GM19035 (cell line): ENCODE measurements at regions not wholly inside any gene's neighbourhood (a gene's known extent, or its start where the extent isn't known, plus 50 kb on each side); places are given as distances from the start of the nearest gene placed in this dataset.

Experiments
- ATAC-seq: cut with Tn5 transposase; IDR thresholded peaks from one replicate; pipeline ENCODE4 v1.9.1; 2021; ENCODE audit not compliant: unreplicated experiment

DNA sequence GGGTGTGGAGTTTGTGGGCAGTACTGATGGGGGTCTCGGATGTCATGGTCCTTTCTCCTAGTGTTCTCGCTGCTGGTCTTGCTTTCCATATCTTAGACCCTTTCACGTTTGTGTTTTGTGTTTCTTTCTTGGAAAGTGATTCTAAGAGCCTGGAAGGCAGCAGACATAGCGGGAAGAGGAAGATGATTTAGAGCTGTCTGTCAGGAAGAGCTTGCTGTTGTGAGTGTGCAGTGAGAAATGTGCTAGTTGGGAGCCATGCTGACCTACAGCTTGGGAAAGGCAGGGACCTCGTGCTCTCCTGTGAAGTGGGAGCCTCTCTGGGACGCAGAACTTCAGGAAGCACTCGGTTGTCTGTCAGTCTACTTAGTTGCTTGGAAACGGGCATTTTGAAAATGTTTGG lies 122.2 kb downstream of the ZNF518B start:
- no peak for ATAC-seq

DNA sequence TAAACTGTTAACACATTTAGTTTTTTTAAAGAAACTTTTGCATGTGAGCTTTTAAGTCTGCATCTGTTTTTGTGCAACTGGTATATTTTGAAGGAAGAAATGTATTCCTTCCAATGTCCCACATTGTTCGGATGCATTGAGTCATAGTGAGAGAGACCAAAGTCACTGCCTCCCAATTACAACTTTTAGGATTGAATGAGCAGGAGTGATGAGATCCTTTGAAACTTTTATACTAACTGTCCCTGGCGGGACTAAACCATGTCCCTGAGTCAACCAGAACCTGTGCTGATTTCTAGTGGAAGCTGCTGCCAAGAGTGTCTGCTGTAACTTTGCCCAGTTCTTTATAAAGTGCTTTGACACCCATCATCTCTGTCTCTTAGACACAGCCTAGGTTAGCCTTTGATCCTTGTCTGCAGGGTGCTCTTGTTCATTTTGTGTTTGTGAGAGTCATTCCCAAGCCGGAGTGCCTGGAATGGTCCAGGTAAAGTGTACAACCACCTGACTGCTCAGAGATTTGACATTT lies 122.7 kb downstream of the ZNF518B start:
- no peak for ATAC-seq

DNA sequence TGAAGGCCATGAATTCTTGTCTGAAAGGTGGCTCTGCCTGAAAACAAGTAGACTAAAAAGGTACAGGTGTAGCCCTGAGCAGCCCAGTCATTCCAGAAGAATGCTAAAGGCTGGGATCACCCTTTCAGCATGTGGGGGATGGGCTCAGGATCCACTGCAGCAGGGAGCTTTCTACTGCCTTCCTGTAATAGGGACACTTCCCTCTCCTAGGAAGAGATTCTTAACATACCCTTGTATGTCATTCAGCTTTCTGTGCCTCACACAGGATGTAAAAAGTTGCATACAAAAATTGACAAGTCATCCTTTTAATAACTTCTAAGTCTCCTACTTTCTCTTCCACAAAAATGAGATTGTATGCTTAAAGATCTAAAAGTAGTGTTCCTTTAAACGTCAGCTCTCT lies 123.3 kb downstream of the ZNF518B start:
- no peak for ATAC-seq

DNA sequence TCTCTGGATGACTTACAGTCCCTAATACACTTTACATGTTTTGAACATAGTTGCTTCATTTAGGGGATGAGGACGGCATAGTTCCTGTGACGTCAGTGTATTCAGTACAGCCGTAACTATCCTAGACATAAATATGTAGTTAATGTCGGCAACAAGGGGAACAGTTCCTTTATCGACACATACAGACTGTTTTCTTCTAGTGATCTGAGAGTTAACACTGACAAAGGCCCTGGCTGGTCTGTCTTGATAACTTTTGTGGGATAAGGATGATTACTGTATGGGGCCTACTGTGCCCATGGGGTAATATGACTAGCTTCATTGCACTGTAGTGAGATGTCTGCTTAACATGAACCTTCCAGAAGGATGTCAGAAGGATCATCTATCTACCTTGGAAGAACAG lies 131.2 kb downstream of the ZNF518B start:
- ATAC-seq: no peak

DNA sequence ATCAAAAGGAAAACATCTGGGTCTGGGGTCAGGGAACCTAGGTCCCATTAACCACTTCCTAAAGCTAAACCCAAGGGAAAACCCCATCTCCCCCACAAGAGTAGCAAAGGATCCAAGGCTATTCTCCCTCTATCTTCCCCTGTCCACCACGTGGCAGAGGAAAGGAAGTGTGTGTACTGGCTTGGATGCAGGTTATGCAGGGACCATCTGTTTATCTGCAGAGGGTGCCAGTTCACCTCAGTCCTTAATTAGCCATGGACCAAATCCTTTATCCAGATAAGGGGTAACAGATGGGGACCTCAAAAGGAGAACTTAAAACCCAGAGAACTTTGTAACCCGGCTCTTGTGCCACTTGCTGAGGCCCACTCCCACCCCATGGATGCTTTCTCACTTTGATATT lies 135.3 kb downstream of the ZNF518B start:
- ATAC-seq: no peak

DNA sequence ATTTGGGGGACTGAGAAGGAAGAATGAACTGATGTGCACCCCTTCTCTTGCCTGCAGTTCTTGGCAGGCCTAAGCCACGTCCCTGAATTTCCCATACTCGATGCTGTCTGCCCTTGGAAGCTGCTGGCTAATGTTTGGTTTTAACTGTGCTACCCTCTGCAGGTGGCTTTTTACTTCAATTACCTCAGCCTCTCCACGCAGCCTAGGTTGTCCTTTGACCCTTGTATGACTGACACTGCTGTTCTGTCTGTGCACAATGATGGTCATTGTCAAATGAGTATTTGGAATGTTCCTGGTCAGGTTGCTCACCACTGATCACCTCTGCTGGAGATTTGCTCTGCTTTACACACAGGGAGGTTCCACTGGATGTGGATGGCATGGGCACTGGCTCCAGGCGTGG lies 137.1 kb downstream of the ZNF518B start:
- no peak for ATAC-seq

DNA sequence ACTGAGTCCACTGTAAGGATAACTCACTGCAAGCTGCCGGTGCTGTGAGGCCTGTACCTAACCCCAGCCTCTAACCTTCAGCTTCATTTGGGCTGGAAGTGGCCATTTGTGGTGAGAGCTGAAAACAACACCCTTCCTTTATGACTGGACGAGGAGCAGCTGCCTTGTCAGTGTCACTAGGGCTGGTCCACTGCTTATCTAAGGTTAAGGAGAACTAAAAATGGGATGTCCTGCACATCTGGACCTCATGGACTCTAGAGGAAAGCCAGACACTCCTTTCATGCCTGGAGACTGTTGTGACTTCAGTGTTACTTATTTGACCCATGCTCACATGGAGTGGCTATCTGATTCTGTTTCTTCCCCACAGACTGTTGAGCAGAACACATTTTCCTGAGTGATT lies 139.9 kb downstream of the ZNF518B start:
- ATAC-seq: no peak

DNA sequence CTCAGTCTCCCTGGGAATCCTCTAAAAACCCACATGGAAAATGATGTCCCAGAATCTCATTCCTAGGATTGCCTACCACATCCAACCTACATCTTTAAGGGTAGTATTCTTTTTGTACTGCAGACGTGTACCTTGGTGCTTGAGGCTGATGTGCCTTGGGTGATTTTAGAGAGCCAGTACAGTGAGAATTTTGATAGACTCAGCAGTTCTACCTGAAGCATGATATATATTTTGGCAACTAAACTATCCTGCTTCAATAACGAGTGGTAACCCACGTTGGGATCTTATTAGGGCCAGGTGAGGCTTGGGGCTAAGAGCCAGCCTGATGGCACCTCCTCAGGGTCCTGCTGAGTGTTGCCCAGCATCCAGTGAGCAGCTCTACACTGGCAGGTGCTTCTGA lies 140.4 kb downstream of the ZNF518B start:
- ATAC-seq: no peak

DNA sequence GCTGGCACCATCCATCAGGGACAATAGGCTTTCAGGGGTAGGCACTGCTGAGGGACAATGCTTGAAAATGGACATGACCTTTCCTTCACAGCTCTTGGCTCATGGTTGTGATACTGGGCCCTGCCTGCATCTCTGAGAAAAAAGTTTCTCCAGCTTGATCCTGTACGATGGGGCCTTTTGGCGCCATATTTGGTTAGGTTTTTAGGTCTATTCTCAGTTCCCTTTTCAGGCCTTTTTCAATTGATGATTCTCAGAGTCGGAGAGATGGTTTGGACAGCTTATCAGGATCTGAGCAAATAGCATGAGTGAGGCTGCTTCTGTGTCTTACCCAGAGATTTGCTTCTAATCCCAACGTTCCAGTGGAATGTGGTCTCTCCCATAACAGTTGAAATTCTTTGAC lies 141.6 kb downstream of the ZNF518B start:
- no peak for ATAC-seq

DNA sequence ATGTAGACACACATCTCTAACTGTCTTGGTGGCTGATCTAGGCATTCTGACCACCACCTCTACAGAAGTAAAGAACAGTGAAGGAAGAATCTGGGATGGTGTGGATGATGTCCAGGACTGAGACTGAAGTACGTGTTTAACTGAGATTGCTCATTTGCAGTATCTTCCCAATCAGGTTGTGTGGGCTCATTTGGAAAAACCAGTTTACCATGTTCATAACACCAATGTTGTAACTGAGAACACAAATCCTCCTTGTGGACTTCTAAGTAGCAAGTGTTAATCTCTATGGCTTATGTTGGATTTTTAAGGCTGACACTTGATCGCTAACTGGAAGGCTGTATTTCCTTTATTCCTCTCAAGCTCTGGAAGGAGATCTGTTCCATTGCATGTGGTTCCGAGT lies 144.7 kb downstream of the ZNF518B start:
- no peak for ATAC-seq

DNA sequence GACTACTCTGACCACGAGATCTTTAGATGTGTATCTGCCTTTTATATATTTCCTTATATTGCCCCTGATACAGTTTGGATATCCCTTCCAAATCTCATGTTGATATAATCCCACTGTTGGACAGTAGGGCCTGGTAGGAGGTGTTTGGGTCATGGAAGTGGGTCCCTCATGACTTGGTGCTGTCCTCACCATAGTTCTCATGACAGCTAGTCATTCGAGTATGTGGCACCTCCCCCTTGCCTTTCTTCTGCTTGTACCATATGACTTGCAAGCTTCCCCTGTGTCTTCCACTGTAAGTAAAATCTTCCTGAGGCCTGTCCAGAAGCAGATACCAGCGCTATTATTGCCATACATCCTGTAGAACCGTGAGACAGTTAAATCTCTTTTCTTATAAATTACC lies 145.3 kb downstream of the ZNF518B start:
- no peak for ATAC-seq

DNA sequence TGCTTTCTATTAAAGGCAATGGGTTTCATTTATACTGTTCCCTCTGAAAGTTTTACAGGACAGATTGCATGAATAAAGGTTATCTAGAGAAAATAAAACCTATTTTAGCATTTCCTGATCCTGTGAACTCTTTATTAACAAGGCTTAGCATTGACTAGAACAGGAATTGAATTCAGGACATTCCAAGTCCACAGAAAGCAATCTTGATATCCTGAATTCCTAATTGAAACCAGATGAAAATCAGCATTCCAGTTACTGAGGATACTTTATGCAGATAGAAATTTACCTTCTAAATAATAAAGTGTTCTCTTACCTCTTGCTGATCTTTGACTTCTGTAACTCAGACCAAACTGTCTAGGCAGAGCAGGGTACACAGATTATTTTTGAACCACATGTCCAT lies 151.4 kb downstream of the ZNF518B start:
- no peak for ATAC-seq

DNA sequence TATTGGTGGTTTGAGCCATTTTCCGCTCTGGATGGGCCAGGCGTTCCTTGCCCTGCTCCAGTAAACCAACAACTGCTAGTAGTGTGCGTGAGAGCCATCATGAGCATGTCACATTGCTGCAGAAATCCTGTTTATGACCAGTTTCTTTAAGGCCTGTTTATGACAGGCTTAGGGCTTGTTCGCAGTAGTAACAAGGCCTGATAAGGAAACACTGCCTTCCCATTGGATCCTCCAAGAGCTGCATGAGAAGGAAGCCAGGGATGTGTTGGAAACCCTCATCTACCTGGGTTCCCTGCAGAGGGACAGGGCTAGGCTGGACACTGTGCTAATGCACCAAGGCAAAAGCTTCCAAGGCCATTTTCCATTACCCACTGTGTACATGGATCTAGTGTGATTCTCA lies 153.9 kb downstream of the ZNF518B start:
- ATAC-seq: no peak

DNA sequence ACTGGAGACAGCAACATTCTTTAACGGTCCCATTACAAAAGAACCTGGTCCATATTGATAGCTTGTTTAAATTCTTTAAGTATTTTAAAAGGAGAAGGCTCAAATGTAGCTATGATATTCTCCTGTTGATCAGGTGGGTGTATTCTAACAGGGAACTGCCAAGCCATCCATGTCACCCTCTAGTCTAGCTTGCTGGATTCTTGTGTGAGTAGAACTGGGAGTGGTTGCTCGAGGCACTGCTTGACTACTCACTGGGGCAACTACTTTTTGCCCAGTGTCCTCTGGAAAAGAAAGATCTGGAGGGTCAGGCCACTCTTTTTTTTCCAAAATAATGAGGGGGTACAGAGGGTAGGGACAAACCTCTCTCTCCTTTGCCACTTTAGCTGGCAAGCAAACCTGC lies 155.1 kb downstream of the ZNF518B start:
- ATAC-seq: no peak

DNA sequence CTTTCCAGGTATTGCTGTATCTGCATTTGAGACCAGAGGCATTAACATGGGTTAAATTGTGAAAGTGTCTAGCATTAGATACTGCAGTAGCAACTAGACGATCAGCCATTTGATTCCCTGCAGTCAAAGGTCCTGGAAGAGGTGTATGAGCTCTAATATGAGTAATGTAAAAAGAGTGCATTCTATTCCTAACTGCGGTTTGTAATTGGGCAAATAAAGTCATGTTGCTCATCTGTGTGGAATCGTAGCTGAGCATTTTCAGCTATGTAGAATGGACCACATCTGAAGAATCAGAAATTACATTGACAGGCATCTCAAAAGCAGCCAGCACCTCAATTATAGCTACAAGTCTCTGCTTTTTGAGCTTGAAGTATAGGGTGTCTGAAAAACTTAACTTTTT lies 157.6 kb downstream of the ZNF518B start:
- no peak for ATAC-seq

DNA sequence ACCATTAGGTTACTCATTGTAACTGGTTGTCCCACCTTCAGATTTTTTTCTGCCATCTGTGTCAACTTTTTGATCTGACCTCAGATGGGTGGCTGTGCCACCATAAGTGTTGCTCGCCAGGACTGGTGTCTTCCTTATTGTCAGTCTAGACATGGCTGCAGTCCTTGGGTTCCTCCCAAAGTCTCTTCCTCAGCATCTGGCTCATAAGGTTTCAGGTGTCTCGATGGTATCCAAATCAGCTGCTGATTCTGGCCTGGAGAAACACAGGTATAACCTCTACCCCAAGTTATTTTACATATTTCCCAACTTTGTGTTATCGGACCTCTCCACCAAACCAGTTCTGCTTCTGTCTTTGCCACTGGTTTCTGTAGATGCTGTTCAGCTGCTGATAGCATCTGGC lies 158.5 kb downstream of the ZNF518B start:
- ATAC-seq: no peak

DNA sequence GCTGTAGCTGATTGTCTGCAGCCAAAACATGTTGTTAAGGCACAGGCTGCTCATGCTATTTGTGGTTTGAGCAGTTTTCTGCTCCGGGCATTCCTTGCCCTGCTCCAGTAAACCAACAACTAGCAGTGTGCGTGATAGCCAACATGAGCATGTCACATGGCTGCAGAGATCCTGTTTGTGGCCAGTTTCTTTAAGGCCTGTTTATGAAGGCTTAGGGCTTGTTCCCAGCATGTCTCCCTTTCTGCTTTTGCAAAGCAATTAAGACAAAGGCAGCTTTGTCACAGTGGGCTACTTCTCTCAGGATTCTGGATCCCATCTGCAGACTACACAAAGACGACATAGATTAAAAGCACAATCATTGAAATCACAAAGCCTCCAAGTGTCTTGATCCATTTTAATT lies 160.5 kb downstream of the ZNF518B start:
- no peak for ATAC-seq

DNA sequence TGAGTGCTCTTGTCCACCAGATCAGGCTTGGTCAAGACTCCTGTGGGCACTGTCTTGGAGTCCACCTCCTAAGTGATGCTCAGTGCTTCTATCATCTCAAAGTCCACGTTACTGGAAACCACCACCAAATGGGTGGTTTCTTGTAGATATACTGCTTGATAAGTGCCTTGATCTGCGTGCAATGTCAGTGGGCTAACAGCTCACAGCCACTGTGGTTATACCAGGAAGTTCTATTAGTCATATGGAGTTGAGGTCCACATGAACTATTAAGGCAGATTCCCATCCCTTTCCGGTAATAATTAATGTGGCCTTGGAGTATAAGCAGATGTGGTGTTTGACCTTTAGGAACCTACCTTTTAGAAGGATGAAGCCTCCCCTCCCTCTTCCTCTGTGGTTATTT lies 161.9 kb downstream of the ZNF518B start:
- no peak for ATAC-seq

DNA sequence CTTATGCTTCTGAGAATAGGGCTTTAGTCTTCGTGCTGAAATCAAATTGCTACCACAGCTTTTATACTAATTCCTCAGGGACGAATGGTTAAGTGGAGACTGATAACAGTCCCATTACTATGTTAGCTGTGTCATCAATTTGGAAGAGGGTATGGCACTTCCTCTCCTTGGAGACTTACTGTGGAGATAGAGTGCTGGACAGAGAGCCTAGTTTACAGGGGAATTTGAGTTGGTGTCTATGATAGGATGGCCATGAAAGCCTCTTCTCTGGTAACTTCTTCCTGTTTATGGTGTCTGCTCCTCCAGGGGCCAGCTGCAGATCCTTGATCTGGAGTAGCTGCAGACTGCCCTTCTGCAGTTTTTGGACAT lies 167.7 kb downstream of the ZNF518B start:
- ATAC-seq: no peak

DNA sequence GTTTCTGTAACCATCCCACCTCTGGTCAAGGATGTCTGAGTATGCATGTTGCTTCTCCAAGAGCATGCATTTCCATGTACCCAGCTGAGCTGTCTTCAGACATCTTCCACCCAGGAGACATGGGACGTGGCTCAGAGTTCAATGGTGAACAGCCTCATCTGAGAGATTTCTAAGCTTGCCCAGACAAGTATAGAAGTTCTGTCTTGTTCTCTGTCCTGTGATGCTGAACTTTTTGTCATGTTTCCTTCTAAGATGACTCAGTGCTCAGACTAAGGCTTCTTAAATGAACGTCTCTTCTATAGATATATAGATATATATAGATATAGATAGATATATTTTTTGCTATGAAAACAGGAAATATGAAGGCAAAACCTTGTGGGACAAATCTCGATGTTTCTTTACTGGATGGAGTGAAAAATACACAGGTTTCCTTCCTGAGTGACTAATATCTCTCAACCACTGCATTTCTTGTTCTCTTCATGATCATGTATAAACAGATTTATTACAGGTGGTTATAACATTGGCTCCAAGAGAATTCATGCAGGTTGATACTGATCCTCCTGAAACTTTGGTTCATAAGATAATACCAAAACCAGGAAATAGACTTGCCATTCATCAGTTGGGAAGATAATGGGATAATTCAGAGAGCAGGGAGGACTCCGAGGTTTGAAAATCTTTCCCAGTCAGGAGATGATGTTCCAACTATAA lies 168.2 kb downstream of the ZNF518B start:
- no peak for ATAC-seq

DNA sequence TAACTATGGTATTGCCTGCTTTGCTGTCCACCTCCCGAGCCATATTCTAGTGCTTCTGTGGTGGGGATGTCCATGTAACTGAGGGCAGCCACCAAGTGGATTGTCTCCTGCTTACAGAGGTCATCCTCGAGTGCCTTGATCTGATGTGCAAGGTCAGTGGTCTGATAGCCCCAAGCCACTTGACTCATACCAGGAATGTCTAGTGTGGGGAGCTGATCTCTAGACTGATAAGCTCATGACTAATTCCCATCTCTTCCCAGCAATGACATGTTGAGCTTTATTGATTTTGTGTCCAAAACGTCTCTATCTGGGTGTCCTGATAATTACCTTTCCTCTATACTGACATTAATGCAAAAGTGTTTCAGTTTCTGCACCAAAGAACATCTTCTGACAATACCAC lies 168.4 kb upstream of the WDR1 start:
- ATAC-seq: no peak

DNA sequence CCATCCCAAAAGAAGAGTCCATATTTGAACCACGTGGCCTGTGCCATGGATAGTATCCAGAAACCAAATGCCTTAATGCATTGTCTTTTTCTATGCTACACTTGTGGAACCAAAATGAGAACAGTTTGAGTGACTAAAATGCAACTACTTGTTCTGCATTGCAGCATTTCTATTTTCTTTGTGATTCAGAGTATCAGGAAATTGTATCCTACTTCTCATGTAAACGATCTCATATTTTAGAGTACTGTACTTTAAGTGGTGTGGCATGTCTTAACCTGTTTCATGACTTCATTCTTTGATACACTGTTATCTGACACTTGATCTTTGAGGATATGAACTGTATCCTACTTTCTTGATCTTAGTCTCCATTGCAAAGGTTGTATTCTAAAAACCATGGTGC lies 167.2 kb upstream of the WDR1 start:
- no peak for ATAC-seq

DNA sequence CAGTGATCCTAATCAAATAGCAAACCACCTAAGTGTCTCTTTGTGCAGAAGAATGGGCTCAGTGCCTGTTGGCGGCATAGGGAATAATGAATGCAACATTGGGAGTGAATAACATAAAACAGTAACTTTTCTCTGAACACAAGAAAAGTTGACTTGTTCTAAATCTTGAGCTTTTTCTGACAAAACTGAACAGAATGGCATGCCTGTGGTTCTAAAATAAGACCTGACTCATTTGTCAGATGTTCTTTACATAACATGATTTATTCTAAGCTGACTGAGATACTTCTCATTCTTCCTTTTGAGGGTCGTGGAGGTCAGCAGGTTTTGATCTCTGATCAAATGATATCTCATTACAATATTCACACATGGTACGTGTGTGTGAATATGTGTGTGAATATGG lies 165.4 kb upstream of the WDR1 start:
- no peak for ATAC-seq
